GM06990 (cell line): ENCODE measurements at regions not wholly inside any gene's neighbourhood (a gene's known extent, or its start where the extent isn't known, plus 50 kb on each side); places are given as distances from the start of the nearest gene placed in this dataset.

Experiments used
- DNase-seq: peaks from one replicate; pipeline ENCODE4 v3.0.0-alpha.2; 2011; ENCODE audit not compliant: insufficient read length; ENCODE audit errors: extremely low read depth
- H3K27me3 ChIP-seq: replicated peaks from 2 replicates; pipeline ENCODE4 v1.6.0; 2011; ENCODE audit warnings: low read length; ENCODE audit not compliant: control insufficient read depth, insufficient read depth
- H3K36me3 ChIP-seq: 2 replicates; pipeline ENCODE4 v1.5.1; 2011; ENCODE audit warnings: low read length; ENCODE audit not compliant: control insufficient read depth, insufficient read depth
- H3K4me3 ChIP-seq: replicated peaks from 2 replicates; pipeline ENCODE4 v1.5.1; 2011; ENCODE audit warnings: low read depth, mild to moderate bottlenecking, control low read depth, low read length
- TF ChIP-seq, protein P1 (sequence below): IDR thresholded peaks from 2 replicates; pipeline ENCODE4 v1.5.1; 2011; ENCODE audit warnings: low read length, control low read depth, mild to moderate bottlenecking, inconsistent platforms; ENCODE audit not compliant: insufficient read depth, poor library complexity, severe bottlenecking

DNA sequence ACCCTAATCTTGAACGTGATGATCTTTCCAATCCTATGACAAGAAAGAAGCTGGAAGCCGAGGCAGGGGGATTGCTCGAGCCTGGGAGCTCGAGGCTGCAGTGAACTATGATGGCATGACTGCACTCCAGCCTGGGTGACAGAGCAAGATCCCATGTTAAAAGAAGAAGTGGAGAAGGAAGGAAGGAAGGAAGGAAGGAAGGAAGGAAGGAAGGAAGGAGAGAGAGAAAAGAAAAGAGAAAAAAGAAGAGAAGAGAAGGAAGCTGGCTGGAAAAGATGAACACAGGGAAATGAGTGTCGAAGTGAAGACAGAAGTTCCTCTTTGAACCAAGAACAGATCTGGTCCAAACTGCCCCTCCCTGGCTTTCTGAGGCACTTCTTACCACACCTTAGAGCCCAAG, 100.5 kb upstream of the PRNP start:
- TF ChIP-seq, protein P1, sequence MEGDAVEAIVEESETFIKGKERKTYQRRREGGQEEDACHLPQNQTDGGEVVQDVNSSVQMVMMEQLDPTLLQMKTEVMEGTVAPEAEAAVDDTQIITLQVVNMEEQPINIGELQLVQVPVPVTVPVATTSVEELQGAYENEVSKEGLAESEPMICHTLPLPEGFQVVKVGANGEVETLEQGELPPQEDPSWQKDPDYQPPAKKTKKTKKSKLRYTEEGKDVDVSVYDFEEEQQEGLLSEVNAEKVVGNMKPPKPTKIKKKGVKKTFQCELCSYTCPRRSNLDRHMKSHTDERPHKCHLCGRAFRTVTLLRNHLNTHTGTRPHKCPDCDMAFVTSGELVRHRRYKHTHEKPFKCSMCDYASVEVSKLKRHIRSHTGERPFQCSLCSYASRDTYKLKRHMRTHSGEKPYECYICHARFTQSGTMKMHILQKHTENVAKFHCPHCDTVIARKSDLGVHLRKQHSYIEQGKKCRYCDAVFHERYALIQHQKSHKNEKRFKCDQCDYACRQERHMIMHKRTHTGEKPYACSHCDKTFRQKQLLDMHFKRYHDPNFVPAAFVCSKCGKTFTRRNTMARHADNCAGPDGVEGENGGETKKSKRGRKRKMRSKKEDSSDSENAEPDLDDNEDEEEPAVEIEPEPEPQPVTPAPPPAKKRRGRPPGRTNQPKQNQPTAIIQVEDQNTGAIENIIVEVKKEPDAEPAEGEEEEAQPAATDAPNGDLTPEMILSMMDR = no peak

DNA sequence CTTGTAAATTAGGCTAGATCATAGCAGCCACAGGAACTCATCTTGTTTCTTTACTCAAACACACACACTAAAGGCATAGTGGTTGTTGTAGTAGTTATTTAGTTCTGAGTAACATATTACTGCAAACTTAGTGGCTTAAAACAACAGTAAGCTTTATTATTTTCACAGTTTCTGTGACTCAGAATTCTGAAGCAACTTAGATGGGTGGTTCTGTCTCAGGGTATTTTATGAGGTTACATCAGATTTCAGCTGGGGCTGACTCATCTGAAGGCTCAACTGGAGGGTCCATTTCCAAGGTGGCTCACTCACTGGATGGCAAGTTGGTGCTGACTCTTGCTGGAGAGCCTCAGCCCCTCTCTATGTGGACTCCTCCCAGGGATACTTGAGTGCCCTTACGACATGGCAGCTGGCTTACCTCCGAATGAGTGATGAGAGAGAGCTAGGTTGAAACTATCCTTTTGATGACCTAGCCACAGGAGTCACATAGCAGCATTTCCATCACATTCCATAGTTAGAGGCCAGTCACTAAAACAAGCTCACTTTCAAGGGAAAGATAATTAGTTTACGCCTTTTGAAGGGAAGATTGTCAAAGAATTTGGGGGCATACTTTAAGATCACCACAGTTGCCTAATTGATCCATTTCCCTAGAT, 101.0 kb upstream of the PRNP start:
- no peak for DNase-seq
- no peaks in the 10 kb centered on the region for H3K36me3 ChIP-seq
- H3K4me3 ChIP-seq = no peak overlapping the region
- no peaks in the 10 kb centered on the region; the same call in none of the 2 replicates for H3K27me3 ChIP-seq
- TF ChIP-seq, protein P1 = no peak

More for the DNA sequence above, 100.5 kb upstream of the PRNP start:
- no peak for DNase-seq
- H3K36me3 ChIP-seq = no peaks in the 10 kb centered on the region
- no peaks in the 10 kb centered on the region; the same call in none of the 2 replicates for H3K27me3 ChIP-seq
- no peak overlapping the region for H3K4me3 ChIP-seq

DNA sequence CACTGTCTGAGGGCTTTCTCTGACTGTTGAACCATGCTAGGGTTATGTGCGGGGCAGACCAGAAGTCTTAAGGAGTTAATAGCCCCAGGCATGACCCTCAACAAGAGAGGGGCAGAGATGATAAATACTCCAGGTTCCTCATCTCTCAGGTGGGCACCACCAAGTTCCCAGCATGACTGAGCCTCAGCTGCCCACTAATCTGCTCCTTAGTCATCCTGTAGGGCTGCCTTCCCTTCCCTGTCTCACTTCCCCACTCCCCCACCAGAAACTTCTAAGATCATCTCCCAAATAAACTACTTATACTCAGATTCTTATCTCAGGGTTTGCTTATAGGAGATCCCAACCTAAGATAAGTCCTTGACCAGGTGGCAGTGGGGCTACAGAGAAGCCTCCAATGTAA, 101.7 kb upstream of the PRNP start:
- no peaks in the 10 kb centered on the region; the same call in none of the 2 replicates for H3K27me3 ChIP-seq
- no peak overlapping the region for H3K4me3 ChIP-seq
- DNase-seq = no peak
- TF ChIP-seq, protein P1 = no peak
- H3K36me3 ChIP-seq = no peaks in the 10 kb centered on the region

DNA sequence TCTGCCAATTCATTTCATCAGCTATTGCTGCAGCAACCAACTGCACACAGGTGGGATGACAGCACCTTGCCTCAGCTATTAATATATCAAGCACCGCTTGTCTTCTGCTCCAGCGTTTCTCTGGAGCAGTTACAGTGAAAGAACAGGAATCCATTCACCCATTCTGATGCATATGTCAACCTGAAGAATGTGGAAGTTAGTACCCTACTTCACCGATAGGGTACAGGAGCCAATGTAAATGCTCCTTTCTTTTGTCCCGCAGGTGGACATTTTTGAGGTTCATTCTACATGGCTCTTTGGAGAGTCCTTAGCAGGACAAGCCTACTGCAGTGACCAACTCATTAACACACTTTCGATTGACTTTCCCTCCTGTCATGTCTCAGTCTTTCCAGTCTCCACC, 104.4 kb upstream of the PRNP start:
- no peak for DNase-seq
- TF ChIP-seq, protein P1 = no peak
- no peak overlapping the region for H3K4me3 ChIP-seq
- H3K27me3 ChIP-seq = no peaks in the 10 kb centered on the region; the same call in 1 of the 2 replicates
- H3K36me3 ChIP-seq = no peaks in the 10 kb centered on the region

DNA sequence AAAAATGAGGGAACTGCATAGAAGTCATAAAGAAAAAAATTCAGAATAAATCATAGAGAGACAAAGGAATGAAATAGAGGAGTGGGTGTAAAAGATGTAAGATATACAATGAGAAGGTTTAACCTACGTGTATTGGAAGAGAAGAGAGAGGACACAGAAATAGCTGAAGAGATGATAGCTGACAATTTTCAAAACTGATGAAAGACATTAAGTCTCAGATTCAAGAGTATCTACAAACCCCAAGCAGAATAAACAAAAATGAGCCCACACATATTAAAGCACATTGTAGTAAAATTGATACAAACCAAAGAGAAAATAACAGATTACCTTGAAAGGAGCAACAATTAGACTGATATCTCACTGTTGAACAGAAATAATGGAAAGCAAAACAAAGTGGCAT, 107.9 kb upstream of the PRNP start:
- H3K4me3 ChIP-seq = no peak overlapping the region
- no peak for DNase-seq
- H3K27me3 ChIP-seq = no peaks in the 10 kb centered on the region; the same call in 1 of the 2 replicates
- TF ChIP-seq, protein P1 = no peak
- H3K36me3 ChIP-seq = no peaks in the 10 kb centered on the region

DNA sequence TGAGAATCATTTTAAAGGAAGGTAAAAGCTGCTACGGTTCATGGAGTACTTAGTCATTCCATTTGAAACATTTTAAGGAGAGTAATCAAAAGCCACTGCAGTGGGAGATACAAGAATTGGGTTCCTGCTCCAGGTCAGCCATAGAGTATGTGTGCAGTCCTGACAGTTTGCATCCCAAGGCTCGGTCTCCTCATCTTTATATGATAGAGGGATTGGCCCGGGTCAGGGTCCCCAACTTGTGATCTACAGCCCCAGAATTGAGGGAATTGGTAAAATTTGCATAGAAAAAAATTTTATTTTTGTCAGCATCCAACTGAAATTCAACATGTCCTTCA, 111.9 kb upstream of the PRNP start:
- H3K36me3 ChIP-seq = no peaks in the 10 kb centered on the region
- no peak for DNase-seq
- TF ChIP-seq, protein P1 = no peak
- no peak overlapping the region for H3K4me3 ChIP-seq
- H3K27me3 ChIP-seq = no peaks in the 10 kb centered on the region; the same call in 1 of the 2 replicates
